Pulmonary artery endothelial cell (primary cell): ENCODE measurements at regions not wholly inside any gene's neighbourhood (a gene's known extent, or its start where the extent isn't known, plus 50 kb on each side); places are given as distances from the start of the nearest gene placed in this dataset.

Experiments
- DNase-seq: peaks from one replicate; pipeline ENCODE4 v3.0.0-alpha.2; 2011; ENCODE audit warnings: low read depth, low spot score

- no peak for DNase-seq
These were observed 142.9 kb upstream of the ATP1B1 start for GRCh38 chr1:168963601-168964000.

- no peak for DNase-seq
These were observed 142.0 kb upstream of the ATP1B1 start for GRCh38 chr1:168964478-168964877.

DNA sequence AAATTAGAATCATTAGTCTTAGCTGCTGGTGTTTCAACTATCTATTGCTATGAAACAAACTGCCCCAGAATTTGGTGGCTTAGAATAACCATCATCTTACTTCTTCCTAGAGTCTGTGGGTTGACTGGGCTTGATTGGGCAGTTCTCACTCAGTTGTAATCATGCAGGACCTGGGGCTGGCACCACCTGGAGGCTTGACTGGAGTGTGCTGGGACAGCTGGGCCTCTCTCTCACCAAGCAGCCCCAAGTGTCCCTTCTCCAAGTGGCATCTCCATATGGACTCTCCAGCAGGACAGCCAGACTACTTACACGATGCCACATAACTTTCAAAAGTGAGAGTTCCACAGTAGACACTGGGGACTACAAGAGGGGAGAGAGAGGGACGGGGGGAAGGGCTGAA is 140.3 kb upstream of the ATP1B1 start:
- DNase-seq: no peak

DNA sequence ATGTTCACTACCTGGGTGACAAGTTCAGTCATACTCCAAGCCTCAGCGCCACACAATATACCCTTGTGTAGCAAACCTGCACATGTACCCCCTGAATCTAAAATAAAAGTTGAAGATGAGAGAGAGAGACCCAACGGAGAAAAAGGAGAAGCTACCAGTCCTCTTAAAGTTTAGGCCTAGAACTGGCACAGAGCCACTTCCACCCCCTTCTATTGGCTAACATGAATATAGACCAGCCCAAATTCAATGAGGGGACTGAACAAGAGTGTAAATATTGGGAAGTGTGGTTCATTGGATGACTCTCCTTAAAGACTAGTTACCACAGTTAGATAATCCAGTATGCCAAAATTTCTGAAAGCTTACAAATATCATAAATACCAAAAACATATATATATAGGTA is 139.9 kb upstream of the ATP1B1 start:
- no peak for DNase-seq

DNA sequence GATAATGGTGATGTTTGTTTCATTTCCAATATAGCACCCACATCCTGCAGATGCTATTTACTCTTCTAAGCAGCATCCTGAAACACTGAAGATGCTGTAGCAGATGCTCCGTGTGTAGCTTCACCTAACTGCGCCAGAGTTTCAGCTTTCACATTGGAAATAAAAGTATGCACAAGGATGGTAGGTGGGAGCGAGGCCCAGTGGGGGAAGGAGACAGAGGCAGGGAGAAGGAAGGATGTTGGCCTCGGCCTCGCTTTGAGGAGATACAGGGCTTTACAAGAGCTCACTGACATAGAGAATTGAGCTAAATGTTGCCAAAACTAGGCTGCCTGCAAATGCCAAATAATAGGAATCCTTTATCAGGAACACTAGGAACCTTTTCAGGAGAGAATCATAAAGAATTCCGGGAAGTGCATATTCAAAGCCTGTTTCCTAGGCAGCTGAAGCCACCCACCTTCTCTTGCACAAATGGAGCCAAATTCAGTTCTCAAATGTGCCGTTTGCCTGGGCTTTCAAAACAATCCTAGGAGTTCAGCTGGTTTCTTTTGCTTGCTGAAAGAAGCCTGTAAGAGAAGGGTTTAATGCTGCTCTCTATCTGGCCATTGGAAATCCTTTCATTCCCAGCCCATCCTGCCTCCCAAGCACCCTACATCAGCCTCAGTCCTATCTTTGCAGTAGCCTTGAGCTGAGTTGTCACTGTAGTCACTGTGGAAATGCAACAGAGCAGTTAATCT is 135.4 kb upstream of the ATP1B1 start:
- no peak for DNase-seq

DNA sequence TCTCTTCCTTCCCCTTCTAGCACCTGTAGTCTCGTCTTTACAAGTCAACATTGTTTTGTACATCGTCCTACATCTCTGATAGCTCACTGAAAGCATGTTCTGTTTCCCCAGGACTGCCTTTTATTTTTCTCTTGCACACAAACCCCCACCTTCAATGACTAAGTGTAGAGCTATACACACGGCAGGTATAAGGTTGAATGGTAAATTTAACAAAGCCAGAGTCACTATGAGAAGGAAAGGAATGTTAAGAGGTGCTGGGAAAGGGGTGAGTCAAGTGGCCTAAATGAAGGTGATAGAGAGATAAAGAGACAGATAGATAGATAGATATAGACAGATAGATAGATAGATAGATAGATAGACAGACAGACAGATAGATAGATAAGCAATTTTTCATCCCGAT is 134.3 kb upstream of the ATP1B1 start:
- DNase-seq: no peak

DNA sequence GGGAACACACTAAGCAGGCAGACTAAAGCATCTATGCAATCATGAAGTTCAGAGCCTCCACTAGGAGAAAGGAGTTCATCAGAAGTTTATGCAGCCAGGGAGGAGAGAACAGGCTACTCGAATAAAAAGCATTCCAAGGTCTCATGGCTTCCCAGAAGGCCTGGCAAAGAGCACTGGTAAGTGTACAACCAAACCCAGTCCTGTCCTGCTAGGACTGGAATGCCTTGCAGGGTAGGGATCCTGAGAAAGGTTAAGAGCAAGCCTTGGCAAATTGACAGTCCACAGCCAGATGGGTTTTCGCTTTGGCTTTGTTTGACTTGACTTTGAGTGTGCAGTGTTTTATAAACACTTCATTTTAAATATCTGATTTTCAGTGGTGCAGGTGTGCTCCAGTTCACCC is 133.6 kb upstream of the ATP1B1 start:
- no peak for DNase-seq

GRCh38 chr1:168974117-168974516 is 132.4 kb upstream of the ATP1B1 start:
- no peak for DNase-seq

DNA sequence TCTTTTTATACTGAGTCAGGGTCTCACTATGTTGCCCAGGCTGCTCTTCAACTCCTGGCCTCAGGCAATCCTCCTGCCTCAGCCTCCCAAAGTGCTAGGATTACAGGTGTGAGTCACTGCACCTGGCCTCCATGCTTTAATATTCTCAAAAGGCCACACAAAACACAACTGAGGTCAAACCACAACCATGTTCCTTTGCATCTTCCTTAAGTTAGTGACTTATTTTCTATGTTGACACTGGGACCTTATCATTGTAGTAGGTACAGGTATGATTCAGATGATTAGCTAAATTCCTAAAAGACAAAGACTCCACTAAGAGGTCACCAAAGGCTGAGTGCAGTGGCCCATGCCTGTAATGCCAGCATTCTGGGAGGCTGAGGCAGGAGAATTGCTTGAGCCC is 131.9 kb upstream of the ATP1B1 start:
- DNase-seq: no peak

- no peak for DNase-seq
These were observed 130.2 kb upstream of the ATP1B1 start for GRCh38 chr1:168976267-168976666.

DNA sequence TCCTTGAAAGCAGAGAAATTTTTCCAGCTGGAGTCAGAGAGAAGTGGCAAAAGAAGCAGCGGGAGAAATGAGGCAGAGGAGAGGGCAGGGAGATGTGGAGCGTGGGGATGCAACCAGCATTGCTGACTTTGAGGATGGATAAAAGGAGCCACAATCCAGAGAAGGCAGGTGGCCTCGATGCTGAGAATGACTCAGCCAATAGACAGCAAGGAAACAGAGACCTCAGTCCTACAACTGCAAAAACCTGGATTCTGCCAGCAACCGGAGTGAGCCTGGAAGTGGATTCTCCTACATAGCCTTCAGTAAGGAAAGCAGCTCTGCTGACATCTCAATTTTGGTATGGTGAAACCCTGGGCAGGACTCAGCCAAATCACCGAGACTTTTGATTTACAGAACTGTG is 128.9 kb upstream of the ATP1B1 start:
- DNase-seq: no peak

GRCh38 chr1:168979276-168979675 is 127.2 kb upstream of the ATP1B1 start:
- DNase-seq: no peak

DNA sequence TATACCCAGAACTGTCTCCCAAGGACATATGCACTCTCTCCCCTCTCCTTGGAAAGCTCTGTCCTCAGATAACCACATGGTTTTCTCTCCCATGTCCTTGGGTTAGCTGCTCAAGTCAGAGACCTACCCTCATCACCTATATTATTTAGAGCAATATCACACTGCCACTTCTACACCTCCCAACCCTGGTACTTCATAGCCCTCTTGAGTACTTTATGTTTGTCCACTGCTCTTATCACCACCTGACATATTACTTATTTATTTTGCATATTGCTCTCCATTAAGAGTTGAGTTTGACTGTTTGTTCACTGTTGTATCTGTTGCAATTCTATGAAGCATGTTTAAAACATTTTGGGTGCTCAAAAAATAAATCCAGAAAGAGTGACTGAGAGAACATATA is 126.3 kb upstream of the ATP1B1 start:
- DNase-seq: no peak

GRCh38 chr1:168980656-168981055 is 125.8 kb upstream of the ATP1B1 start:
- no peak for DNase-seq

DNA sequence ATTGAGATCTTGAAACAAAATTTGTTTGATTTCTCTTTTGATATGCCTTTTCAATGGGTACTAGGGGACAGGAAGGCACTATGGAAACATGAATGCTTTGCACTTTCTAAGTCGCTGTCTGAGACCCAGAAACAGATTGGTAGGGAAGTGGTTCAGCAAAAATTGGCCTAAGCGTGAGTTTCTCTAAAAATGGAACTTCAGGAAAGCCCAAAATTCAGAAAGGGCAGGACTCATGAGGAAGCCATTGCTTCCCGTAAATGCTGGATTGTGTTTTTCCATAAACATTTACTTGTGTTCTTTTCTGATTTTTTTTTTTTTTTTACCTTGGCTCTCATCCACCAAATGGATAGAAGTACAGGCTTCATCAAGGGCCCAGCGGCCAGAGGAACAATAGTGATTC is 123.7 kb upstream of the ATP1B1 start:
- DNase-seq: no peak

- no peak for DNase-seq
These were observed 119.2 kb upstream of the ATP1B1 start for GRCh38 chr1:168987330-168987729.

- DNase-seq: no peak
These were observed 118.6 kb upstream of the ATP1B1 start for GRCh38 chr1:168987923-168988322.

GRCh38 chr1:168989985-168990384 is 116.5 kb upstream of the ATP1B1 start:
- no peak for DNase-seq

DNA sequence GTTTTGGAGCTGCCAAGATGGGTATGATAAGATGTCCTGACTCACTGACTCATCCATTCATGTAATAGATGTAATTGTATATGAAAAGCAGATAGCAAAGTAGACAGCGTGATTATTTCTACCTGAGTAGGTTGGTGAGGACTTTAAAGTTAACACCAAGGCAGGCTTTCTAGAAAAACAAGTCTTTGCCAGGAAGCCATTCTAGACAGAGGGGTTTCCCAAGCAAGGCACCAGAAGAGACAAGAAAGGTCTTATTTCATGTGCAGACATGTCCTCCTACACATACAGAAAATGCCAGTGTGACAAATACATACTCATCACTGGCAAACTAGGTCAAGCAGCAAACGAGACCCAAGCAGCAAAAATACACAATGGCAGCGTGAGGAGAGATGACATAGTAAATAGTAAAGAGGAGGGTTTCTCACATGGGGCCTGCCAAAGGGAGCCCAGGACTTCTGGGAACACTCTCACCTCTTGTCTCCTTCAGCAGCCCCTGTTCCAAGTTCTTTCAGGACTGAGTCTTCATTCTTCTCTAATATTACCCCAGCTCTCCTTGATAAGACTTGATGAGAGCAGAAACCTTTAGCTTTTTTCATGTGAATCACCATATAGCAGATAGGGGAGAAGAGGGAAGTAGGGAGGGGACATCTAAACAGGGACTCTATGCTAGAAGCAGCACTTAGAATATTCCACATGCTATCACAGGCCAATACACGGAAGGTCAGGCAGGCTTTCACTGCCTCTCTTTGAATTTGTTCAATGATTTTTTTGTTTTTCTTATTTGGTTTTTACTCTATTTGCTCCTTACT is 114.6 kb upstream of the ATP1B1 start:
- no peak for DNase-seq

DNA sequence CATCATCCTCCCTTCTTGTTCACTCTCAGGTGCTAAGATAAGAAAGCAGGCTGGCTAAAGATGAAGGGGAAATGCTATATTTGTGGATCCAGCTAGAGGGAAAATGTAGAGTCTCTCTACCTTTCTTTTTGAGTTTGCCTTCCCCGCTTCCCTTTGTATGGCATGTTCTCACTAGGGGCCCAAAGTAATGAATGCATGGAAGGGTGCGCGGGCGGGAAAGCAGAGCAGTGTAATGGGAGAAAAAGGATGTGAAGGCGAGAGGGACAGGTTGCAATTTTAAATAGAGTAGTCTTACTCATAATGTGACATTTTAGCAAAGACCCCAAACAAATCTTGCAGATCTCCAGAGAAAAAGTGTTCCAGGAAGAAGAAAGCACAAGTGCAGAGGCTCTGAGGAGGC is 105.1 kb upstream of the ATP1B1 start:
- DNase-seq: no peak

DNA sequence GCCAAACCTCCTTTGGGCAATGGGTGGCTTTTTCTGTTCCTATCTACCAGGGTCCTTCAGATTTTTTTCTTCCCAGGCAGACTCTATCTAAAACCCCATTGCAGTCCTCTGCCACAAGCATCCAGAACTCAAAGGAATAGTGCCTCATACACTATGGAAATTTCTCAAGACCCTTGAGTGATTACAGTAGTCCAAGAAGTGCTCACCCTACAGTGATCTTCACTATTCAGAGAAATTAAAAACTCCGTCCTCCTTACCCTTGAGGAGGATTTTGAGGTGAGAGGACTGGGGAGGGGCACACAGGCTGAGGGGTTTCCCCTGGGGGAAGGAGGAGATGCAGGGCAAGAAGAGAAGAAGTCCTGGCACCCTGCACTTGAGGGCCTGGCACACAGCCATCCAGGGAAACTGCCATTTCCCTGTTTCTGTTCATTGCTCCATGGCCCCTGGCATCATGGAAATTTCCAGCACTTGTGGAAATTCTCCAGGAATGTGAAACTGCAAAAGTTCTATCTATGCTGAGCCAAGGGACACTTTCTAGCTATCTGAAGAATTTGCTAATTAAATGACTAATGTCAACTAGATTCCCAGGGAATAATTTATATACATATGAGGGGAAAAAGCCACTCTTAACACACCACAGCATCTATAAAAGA is 102.5 kb upstream of the ATP1B1 start:
- DNase-seq: no peak

- DNase-seq: no peak
These were observed 100.7 kb upstream of the ATP1B1 start for GRCh38 chr1:169005776-169006175.

GRCh38 chr1:169009666-169010065 is 96.8 kb upstream of the ATP1B1 start:
- no peak for DNase-seq
